H1 (cell line): ENCODE measurements at regions not wholly inside any gene's neighbourhood (a gene's known extent, or its start where the extent isn't known, plus 50 kb on each side); places are given as distances from the start of the nearest gene placed in this dataset.

Experiments used
- BCL11A ChIP-seq, 2 experiments: IDR thresholded peaks; one replicate each; pipeline ENCODE4 v1.6.1; 2011; ENCODE audit warnings: low read depth in 2 of 2, low read length in 2 of 2, mild to moderate bottlenecking in 2 of 2
- CEBPB ChIP-seq: IDR thresholded peaks from 2 replicates; pipeline ENCODE4 v1.6.1; 2012; ENCODE audit warnings: low read depth, low read length
- EGR1 ChIP-seq: IDR thresholded peaks from 2 replicates; pipeline ENCODE4 v1.6.1; 2011; ENCODE audit warnings: low read depth, low read length, borderline replicate concordance
- MAFK ChIP-seq: IDR thresholded peaks from 2 replicates; pipeline ENCODE4 v1.6.1; 2012; ENCODE audit warnings: low read depth, mild to moderate bottlenecking, improper control_type of control experiment, low read length
- SAP30 ChIP-seq: fragments of 300-600 bp; sonication (generic); IDR thresholded peaks from 2 replicates; pipeline ENCODE4 v1.7.1; 2012; ENCODE audit warnings: low read length, moderate library complexity, mild to moderate bottlenecking, inconsistent platforms; ENCODE audit not compliant: insufficient read depth, insufficient replicate concordance

- TF ChIP-seq CEBPB (no peak), BCL11A (IDR thresholded peaks at IDR 0.05; ENCODE audit: low read depth in 2 of 2, low read length in 2 of 2) (no peak), SAP30 (no peak), EGR1 (no peak), MAFK (no peak)
Observed at GRCh38 chr10:60707841-60708240, 70.4 kb upstream of the CDK1 start (continued).
